ENCODE measurements at regions not wholly inside any gene's neighbourhood (a gene's known extent, or its start where the extent isn't known, plus 50 kb on each side); places are given as distances from the start of the nearest gene placed in this dataset.

GRCh38 chr1:221933814-221934213 lies 191.9 kb upstream of the DUSP10 start:
- H3K4me3 ChIP-seq (ENCODE audit: insufficient read depth, low read depth, low read length) = no peak overlapping the region
- WGBS, 2 experiments = 75 to 90% methylated on average over 2 of the region's 2 CpGs
- H3K27me3 ChIP-seq (ENCODE audit: control insufficient read depth, insufficient read depth, low read length, poor library complexity, severe bottlenecking) = no peaks in the 10 kb centered on the region

GRCh38 chr1:221926441-221926840 lies 184.6 kb upstream of the DUSP10 start:
- WGBS, 2 experiments = 93 to 96% methylated on average over 4 of the region's 4 CpGs
- H3K36me3 ChIP-seq (ENCODE audit: control insufficient read depth, insufficient read depth, low read length) = no peaks in the 10 kb centered on the region
- no peak overlapping the region for H3K4me3 ChIP-seq (ENCODE audit: insufficient read depth, low read depth, low read length)
- H3K9me3 ChIP-seq (ENCODE audit: control insufficient read depth, low read length) = no peaks in the 10 kb centered on the region
- H3K4me1 ChIP-seq (ENCODE audit: control insufficient read depth, insufficient read depth, low read length) = no peaks in the 10 kb centered on the region
- no peaks in the 10 kb centered on the region for H3K27me3 ChIP-seq (ENCODE audit: control insufficient read depth, insufficient read depth, low read length, poor library complexity, severe bottlenecking)
- H3K27ac ChIP-seq (ENCODE audit: insufficient read depth, low read depth, low read length, poor library complexity, severe bottlenecking) = no peak overlapping the region

More at GRCh38 chr1:221933814-221934213, 191.9 kb upstream of the DUSP10 start:
- Histone ChIP-seq H3K27ac (ENCODE audit: insufficient read depth, low read depth, low read length, poor library complexity, severe bottlenecking) (no peak overlapping the region), H3K9me3 (ENCODE audit: control insufficient read depth, low read length) (no peaks in the 10 kb centered on the region), H3K4me1 (ENCODE audit: control insufficient read depth, insufficient read depth, low read length) (no peaks in the 10 kb centered on the region), H3K36me3 (ENCODE audit: control insufficient read depth, insufficient read depth, low read length) (no peaks in the 10 kb centered on the region)

GRCh38 chr1:221925947-221926346 lies 184.1 kb upstream of the DUSP10 start:
- no peaks in the 10 kb centered on the region for H3K27me3 ChIP-seq (ENCODE audit: control insufficient read depth, insufficient read depth, low read length, poor library complexity, severe bottlenecking)
- no peaks in the 10 kb centered on the region for H3K4me1 ChIP-seq (ENCODE audit: control insufficient read depth, insufficient read depth, low read length)
- no peak overlapping the region for H3K27ac ChIP-seq (ENCODE audit: insufficient read depth, low read depth, low read length, poor library complexity, severe bottlenecking)
- no peaks in the 10 kb centered on the region for H3K36me3 ChIP-seq (ENCODE audit: control insufficient read depth, insufficient read depth, low read length)
- H3K9me3 ChIP-seq (ENCODE audit: control insufficient read depth, low read length) = no peaks in the 10 kb centered on the region
- 84 to 100% methylated on average over 1 of the region's 1 CpG for WGBS, 2 experiments
- H3K4me3 ChIP-seq (ENCODE audit: insufficient read depth, low read depth, low read length) = no peak overlapping the region

GRCh38 chr1:221923929-221924598 lies 182.2 kb upstream of the DUSP10 start:
- H3K9me3 ChIP-seq (ENCODE audit: control insufficient read depth, low read length) = no peaks in the 10 kb centered on the region
- H3K4me1 ChIP-seq (ENCODE audit: control insufficient read depth, insufficient read depth, low read length) = no peaks in the 10 kb centered on the region
- WGBS, 2 experiments = 88 to 92% methylated on average over 7 to 8 of the region's 8 CpGs
- no peaks in the 10 kb centered on the region for H3K36me3 ChIP-seq (ENCODE audit: control insufficient read depth, insufficient read depth, low read length)
- no peaks in the 10 kb centered on the region for H3K27me3 ChIP-seq (ENCODE audit: control insufficient read depth, insufficient read depth, low read length, poor library complexity, severe bottlenecking)
- H3K4me3 ChIP-seq (ENCODE audit: insufficient read depth, low read depth, low read length) = no peak overlapping the region
- H3K27ac ChIP-seq (ENCODE audit: insufficient read depth, low read depth, low read length, poor library complexity, severe bottlenecking) = no peak overlapping the region

DNA sequence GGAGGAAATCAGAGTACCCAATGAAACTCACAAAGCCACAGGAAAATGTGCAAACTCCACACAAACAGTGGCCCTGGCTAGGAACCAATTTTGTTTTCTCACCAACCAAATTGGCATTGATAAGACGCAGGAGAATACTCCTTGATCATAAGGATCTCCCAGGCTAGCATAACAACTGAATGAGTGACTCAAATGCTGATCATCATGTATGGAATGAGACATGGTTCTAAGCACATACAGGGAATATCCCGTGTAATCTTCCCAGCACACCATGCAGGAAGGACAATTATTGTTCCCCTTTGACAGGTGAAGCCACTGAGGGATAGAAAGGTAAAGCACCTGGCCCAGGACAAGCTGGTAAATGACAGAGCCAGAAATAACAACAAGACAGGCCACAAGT lies 180.0 kb upstream of the DUSP10 start:
- Histone ChIP-seq H3K4me1 (ENCODE audit: control insufficient read depth, insufficient read depth, low read length) (no peaks in the 10 kb centered on the region), H3K4me3 (ENCODE audit: insufficient read depth, low read depth, low read length) (no peak overlapping the region)
- whole genome bisulfite sequencing, 2 experiments = 86 to 91% methylated on average over 2 of the region's 2 CpGs

DNA sequence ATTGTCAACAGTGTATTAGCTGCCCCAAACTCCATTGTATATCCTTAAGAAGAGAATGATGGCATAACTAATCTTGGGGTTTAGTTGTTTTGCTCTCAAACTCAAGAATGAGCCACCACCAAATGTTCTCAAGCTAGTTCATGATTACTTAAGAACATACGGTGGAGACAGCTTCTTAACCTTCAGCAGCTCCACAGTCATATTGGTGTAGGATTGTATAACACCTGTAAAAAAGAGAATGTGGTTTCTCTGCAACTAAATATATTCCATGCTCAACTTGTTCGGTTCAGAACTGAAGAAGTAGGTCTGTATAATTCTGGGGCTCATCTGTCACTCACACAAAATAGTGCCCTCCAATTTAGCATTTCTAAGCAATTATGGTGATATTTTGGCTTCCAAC lies 177.9 kb upstream of the DUSP10 start:
- H3K36me3 ChIP-seq (ENCODE audit: control insufficient read depth, insufficient read depth, low read length) = no peaks in the 10 kb centered on the region
- H3K27me3 ChIP-seq (ENCODE audit: control insufficient read depth, insufficient read depth, low read length, poor library complexity, severe bottlenecking) = no peaks in the 10 kb centered on the region
- no peaks in the 10 kb centered on the region for H3K4me1 ChIP-seq (ENCODE audit: control insufficient read depth, insufficient read depth, low read length)
- no peaks in the 10 kb centered on the region for H3K9me3 ChIP-seq (ENCODE audit: control insufficient read depth, low read length)
- H3K27ac ChIP-seq (ENCODE audit: insufficient read depth, low read depth, low read length, poor library complexity, severe bottlenecking) = no peak overlapping the region
- 86 to 100% methylated on average over 1 to 2 of the region's 2 CpGs for WGBS, 2 experiments
- no peak overlapping the region for H3K4me3 ChIP-seq (ENCODE audit: insufficient read depth, low read depth, low read length)

More for the DNA sequence above, 180.0 kb upstream of the DUSP10 start:
- no peaks in the 10 kb centered on the region for H3K27me3 ChIP-seq (ENCODE audit: control insufficient read depth, insufficient read depth, low read length, poor library complexity, severe bottlenecking)
- H3K9me3 ChIP-seq (ENCODE audit: control insufficient read depth, low read length) = no peaks in the 10 kb centered on the region
- H3K36me3 ChIP-seq (ENCODE audit: control insufficient read depth, insufficient read depth, low read length) = no peaks in the 10 kb centered on the region
- H3K27ac ChIP-seq (ENCODE audit: insufficient read depth, low read depth, low read length, poor library complexity, severe bottlenecking) = no peak overlapping the region

- WGBS, 2 experiments = 92 to 97% methylated on average over 1 of the region's 1 CpG
These were observed 177.5 kb upstream of the DUSP10 start for GRCh38 chr1:221919341-221919740.

DNA sequence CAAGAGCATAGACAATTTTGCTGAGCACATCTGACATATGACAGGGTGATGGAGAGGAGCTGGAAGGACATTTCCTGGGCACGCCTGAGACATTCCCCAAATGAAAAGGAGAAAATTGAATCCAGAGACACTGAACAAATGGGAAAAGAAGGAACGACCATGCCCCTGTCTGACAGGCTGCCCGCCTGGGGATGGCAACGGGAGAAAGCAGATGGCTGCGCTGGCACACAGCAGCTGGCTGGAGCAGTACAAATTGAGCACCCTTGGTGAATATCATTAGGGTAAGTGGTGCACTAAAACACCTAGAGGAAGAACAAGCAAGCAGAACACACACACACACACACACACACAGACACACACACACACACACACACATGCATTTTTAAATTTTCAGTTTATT lies 174.3 kb upstream of the DUSP10 start:
- no peaks in the 10 kb centered on the region for H3K4me1 ChIP-seq (ENCODE audit: control insufficient read depth, insufficient read depth, low read length)
- H3K27me3 ChIP-seq (ENCODE audit: control insufficient read depth, insufficient read depth, low read length, poor library complexity, severe bottlenecking) = no peaks in the 10 kb centered on the region
- 93 to 94% methylated on average over 5 of the region's 5 CpGs for WGBS, 2 experiments
- H3K4me3 ChIP-seq (ENCODE audit: insufficient read depth, low read depth, low read length) = no peak overlapping the region
- no peak overlapping the region for H3K27ac ChIP-seq (ENCODE audit: insufficient read depth, low read depth, low read length, poor library complexity, severe bottlenecking)
- H3K36me3 ChIP-seq (ENCODE audit: control insufficient read depth, insufficient read depth, low read length) = no peaks in the 10 kb centered on the region
- H3K9me3 ChIP-seq (ENCODE audit: control insufficient read depth, low read length) = no peaks in the 10 kb centered on the region

More at GRCh38 chr1:221919341-221919740, 177.5 kb upstream of the DUSP10 start:
- no peak overlapping the region for H3K4me3 ChIP-seq (ENCODE audit: insufficient read depth, low read depth, low read length)
- H3K4me1 ChIP-seq (ENCODE audit: control insufficient read depth, insufficient read depth, low read length) = no peaks in the 10 kb centered on the region
- no peaks in the 10 kb centered on the region for H3K27me3 ChIP-seq (ENCODE audit: control insufficient read depth, insufficient read depth, low read length, poor library complexity, severe bottlenecking)
- no peaks in the 10 kb centered on the region for H3K36me3 ChIP-seq (ENCODE audit: control insufficient read depth, insufficient read depth, low read length)
- H3K27ac ChIP-seq (ENCODE audit: insufficient read depth, low read depth, low read length, poor library complexity, severe bottlenecking) = no peak overlapping the region
- H3K9me3 ChIP-seq (ENCODE audit: control insufficient read depth, low read length) = no peaks in the 10 kb centered on the region

DNA sequence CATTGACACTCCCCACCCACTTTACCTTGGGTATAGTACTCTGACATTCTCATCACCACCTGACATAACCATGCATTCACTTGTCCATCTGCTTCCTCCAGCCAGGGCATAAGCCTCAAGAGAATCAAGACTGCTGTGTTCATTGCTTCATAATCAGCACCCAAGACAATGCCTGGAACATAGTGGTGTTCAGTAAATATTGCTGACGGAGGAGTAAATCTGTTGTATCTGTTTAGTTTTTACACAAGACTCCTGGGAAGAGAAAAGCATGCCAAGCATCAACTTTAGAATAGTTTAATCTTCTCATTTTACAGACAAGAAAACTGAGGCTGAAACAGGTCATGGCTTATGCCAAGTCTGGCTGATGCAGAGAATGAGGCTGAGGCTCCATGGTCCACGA lies 173.9 kb upstream of the DUSP10 start:
- Histone ChIP-seq H3K27ac (ENCODE audit: insufficient read depth, low read depth, low read length, poor library complexity, severe bottlenecking) (no peak overlapping the region), H3K9me3 (ENCODE audit: control insufficient read depth, low read length) (no peaks in the 10 kb centered on the region), H3K27me3 (ENCODE audit: control insufficient read depth, insufficient read depth, low read length, poor library complexity, severe bottlenecking) (no peaks in the 10 kb centered on the region), H3K4me1 (ENCODE audit: control insufficient read depth, insufficient read depth, low read length) (no peaks in the 10 kb centered on the region), H3K4me3 (ENCODE audit: insufficient read depth, low read depth, low read length) (no peak overlapping the region), H3K36me3 (ENCODE audit: control insufficient read depth, insufficient read depth, low read length) (no peaks in the 10 kb centered on the region)
- WGBS, 2 experiments = 86 to 92% methylated on average over 2 of the region's 2 CpGs

DNA sequence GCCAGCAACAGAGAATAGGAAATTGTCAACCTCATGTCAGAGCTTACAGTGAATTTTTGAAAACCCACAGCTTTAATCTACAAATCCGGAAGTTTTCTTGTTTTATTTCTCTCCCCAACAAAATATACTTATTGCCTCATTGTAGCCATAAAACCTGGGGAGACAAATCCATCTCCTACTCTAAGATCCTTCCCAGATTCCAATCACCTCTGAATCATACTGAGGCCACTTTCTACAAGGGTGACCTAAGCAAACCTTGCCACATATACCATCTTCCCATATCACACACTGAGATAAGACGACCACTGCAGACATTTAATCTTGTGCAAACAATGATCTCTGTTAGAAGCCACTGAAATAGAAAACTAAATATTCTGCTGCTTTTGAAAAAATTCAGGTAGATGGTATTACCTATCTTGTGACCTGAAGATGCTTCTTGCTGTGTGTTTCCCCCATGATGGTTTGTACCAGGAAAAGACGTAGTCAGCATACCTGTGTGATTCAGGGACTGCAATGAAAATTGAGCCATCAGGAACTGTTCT lies 171.5 kb upstream of the DUSP10 start:
- no peak overlapping the region for H3K27ac ChIP-seq (ENCODE audit: insufficient read depth, low read depth, low read length, poor library complexity, severe bottlenecking)
- no peaks in the 10 kb centered on the region for H3K4me1 ChIP-seq (ENCODE audit: control insufficient read depth, insufficient read depth, low read length)
- no peak overlapping the region for H3K4me3 ChIP-seq (ENCODE audit: insufficient read depth, low read depth, low read length)
- H3K36me3 ChIP-seq (ENCODE audit: control insufficient read depth, insufficient read depth, low read length) = no peaks in the 10 kb centered on the region
- H3K27me3 ChIP-seq (ENCODE audit: control insufficient read depth, insufficient read depth, low read length, poor library complexity, severe bottlenecking) = no peaks in the 10 kb centered on the region
- 92 to 94% methylated on average over 3 of the region's 3 CpGs for WGBS, 2 experiments
- no peaks in the 10 kb centered on the region for H3K9me3 ChIP-seq (ENCODE audit: control insufficient read depth, low read length)
